DND-41 (cell line): ENCODE measurements at regions not wholly inside any gene's neighbourhood (a gene's known extent, or its start where the extent isn't known, plus 50 kb on each side); places are given as distances from the start of the nearest gene placed in this dataset.

Source experiments
- CTCF ChIP-seq: IDR thresholded peaks from 2 replicates; pipeline ENCODE4 v1.5.1; 2012; ENCODE audit warnings: borderline replicate concordance, low read length, moderate library complexity, mild to moderate bottlenecking; ENCODE audit not compliant: poor library complexity, severe bottlenecking; ENCODE audit errors: extremely low read depth
- EZH2 ChIP-seq: IDR thresholded peaks from 3 replicates; pipeline ENCODE4 v1.6.1; 2012; ENCODE audit warnings: borderline replicate concordance, low read depth, mild to moderate bottlenecking, moderate library complexity, low read length, inconsistent platforms; ENCODE audit not compliant: severe bottlenecking

GRCh38 chr18:67935638-67936037, 419.1 kb upstream of the DSEL start:
- TF ChIP-seq CTCF (no peak), EZH2 (no peak)
